AG04450 (cell line): ENCODE measurements at regions not wholly inside any gene's neighbourhood (a gene's known extent, or its start where the extent isn't known, plus 50 kb on each side); places are given as distances from the start of the nearest gene placed in this dataset.

ENCODE experiments used
- CTCF ChIA-PET: fragments of 300-600, 350-600 bp; formaldehyde crosslinking; extraction: SDS; loops from one replicate; lab custom pipeline; 2022; ENCODE audit warnings: antibody characterized with exemption, inconsistent platforms; lab: Charles Lee
- POLR2A ChIA-PET: fragments of 350-600 bp; formaldehyde crosslinking; extraction: SDS; loops from one replicate; lab custom pipeline; 2021; ENCODE audit warnings: antibody characterized with exemption, inconsistent platforms; lab: Yijun Ruan, JAX
- DNase-seq: peaks from one replicate; pipeline ENCODE4 v3.0.0-alpha.2; 2011; ENCODE audit warnings: low read depth, low spot score
- H3K27ac ChIP-seq: one replicate; pipeline ENCODE4 v1.5.1; 2012; ENCODE audit warnings: low read depth, low read length, control low read depth
- H3K27me3 ChIP-seq: one replicate; pipeline ENCODE4 v1.6.0; 2012; ENCODE audit warnings: low read length; ENCODE audit not compliant: control insufficient read depth, insufficient read depth
- H3K4me3 ChIP-seq: 2 replicates; pipeline ENCODE4 v1.5.1; 2011; ENCODE audit warnings: mild to moderate bottlenecking, low read depth, low read length, control low read depth
- H3K9me3 ChIP-seq: 2 replicates; pipeline ENCODE4 v1.5.1; 2012; ENCODE audit warnings: low read length; ENCODE audit not compliant: control insufficient read depth, insufficient read depth
- CTCF ChIP-seq: IDR thresholded peaks from 2 replicates; pipeline ENCODE4 v1.5.1; 2011; ENCODE audit warnings: low read depth, low read length, control low read depth, inconsistent platforms

- Histone ChIP-seq H3K9me3 (peaks cover 34% of the 10 kb centered on the region), H3K27ac (no peak overlapping the region), H3K27me3 (no peaks in the 10 kb centered on the region), H3K4me3 (no peak overlapping the region)
- TF ChIP-seq CTCF = no peak
- CTCF ChIA-PET = no interaction called here
- POLR2A ChIA-PET = no interaction called here
- DNase-seq = no peak
These were observed 165.5 kb upstream of the LRRN1 start for GRCh38 chr3:3633761-3634160.

GRCh38 chr3:3632449-3632848 lies 166.8 kb upstream of the LRRN1 start:
- Histone ChIP-seq H3K27me3 (no peaks in the 10 kb centered on the region), H3K27ac (no peak overlapping the region), H3K4me3 (no peak overlapping the region), H3K9me3 (peaks cover 32% of the 10 kb centered on the region)
- DNase-seq = no peak
- ChIA-PET CTCF (no interaction called here), POLR2A (no interaction called here)
- no peak for TF ChIP-seq CTCF

DNA sequence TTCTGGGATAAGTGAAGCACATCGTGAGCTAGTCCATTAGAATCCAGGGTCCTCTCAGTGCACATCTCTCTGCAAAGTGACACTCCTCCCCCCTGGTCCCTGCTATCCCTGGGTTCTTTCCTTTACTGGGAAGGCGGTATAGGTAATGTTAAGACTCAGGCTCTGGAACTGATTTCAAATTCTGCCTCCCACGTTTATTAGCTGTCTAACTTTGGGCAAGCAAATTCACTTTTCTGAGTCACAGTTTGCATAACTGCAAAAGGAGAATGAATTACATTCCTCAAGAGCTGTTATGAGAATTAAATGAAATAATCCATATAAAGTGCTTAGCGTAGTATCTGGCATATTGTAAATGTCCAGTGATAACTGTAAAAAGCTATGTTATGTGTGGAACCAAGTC lies 168.1 kb upstream of the LRRN1 start:
- Histone ChIP-seq H3K4me3 (no peak overlapping the region), H3K9me3 (peaks cover 26% of the 10 kb centered on the region), H3K27ac (no peak overlapping the region), H3K27me3 (no peaks in the 10 kb centered on the region)
- DNase-seq = no peak
- TF ChIP-seq CTCF = no peak
- ChIA-PET CTCF (no interaction called here), POLR2A (no interaction called here)

GRCh38 chr3:3629911-3630310 lies 169.3 kb upstream of the LRRN1 start:
- DNase-seq = no peak
- Histone ChIP-seq H3K9me3 (peaks cover 26% of the 10 kb centered on the region), H3K27ac (no peak overlapping the region), H3K27me3 (no peaks in the 10 kb centered on the region), H3K4me3 (no peak overlapping the region)
- TF ChIP-seq CTCF = no peak
- POLR2A ChIA-PET = no interaction called here
- CTCF ChIA-PET = no interaction called here

DNA sequence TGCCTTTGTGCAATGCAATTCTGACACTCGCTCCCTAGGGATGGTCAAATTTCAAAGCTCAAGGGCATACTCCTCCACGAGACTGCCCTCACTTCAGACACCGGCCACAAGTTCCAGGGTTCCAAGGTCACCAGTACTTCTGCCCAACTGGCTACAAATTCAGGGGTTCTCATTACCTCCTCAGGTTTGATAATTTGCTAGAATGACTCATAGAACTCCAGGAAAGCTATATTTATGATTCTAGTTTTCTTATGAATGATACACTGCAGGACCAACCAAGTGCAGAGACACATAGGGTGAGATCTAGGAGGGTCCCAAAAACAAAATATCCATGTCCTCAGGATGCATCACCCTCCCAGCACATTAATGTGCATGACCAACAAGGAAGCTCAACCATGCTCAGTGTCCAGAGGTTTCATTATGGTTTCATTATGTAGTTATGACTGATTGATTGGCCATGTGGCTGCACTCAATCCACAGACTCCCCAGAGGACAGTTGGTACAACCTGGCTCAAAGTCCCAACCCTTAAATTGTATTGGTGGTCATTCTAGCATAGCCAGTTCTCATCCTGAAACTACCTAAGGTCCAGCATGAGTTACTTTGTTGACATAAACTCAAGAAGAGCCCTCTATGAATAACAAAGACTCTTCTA lies 170.4 kb upstream of the LRRN1 start:
- Histone ChIP-seq H3K4me3 (no peak overlapping the region), H3K27me3 (no peaks in the 10 kb centered on the region), H3K9me3 (peaks cover 17% of the 10 kb centered on the region), H3K27ac (no peak overlapping the region)
- no peak for TF ChIP-seq CTCF
- DNase-seq = no peak
- ChIA-PET POLR2A (no interaction called here), CTCF (no interaction called here)
